ENCODE measurements at regions not wholly inside any gene's neighbourhood (a gene's known extent, or its start where the extent isn't known, plus 50 kb on each side); places are given as distances from the start of the nearest gene placed in this dataset.

DNA sequence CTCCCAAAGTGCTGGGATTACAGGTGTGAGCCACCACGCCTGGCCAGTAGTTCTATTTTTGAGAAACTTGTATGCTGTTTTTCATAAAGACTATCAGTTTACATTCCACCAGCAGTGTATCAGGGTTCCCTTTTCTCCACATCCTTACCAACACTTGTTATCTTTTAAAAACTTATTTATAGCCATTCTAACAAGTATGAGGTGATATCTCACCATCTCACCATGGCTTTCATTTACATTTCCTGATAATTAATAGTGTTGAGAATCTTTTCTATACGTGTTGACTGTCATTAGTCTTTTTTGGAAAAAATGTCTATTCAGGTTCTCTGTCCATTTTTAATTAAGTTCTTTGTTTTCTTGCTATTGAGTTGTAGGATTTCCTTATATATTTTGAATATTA is 416.1 kb downstream of the NEBL start:
- TF ChIP-seq CEBPB (IDR thresholded peaks at IDR 0.05; ENCODE audit: low read depth, low read length) (no peak), MXI1 (IDR thresholded peaks at IDR 0.05; ENCODE audit: borderline replicate concordance, low read depth, low read length) (no peak)
- TF ChIP-seq, protein P1, sequence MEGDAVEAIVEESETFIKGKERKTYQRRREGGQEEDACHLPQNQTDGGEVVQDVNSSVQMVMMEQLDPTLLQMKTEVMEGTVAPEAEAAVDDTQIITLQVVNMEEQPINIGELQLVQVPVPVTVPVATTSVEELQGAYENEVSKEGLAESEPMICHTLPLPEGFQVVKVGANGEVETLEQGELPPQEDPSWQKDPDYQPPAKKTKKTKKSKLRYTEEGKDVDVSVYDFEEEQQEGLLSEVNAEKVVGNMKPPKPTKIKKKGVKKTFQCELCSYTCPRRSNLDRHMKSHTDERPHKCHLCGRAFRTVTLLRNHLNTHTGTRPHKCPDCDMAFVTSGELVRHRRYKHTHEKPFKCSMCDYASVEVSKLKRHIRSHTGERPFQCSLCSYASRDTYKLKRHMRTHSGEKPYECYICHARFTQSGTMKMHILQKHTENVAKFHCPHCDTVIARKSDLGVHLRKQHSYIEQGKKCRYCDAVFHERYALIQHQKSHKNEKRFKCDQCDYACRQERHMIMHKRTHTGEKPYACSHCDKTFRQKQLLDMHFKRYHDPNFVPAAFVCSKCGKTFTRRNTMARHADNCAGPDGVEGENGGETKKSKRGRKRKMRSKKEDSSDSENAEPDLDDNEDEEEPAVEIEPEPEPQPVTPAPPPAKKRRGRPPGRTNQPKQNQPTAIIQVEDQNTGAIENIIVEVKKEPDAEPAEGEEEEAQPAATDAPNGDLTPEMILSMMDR (conservative IDR thresholded peaks at IDR 0.05; ENCODE audit: low read depth, low read length): no peak

All from IMR-90 (cell line).